ENCODE measurements at regions not wholly inside any gene's neighbourhood (a gene's known extent, or its start where the extent isn't known, plus 50 kb on each side); places are given as distances from the start of the nearest gene placed in this dataset.
"Not testable (repeated sequence)": the region's sequence is repeated elsewhere in the genome, so short reads cannot be mapped to it uniquely, and the experiment has no call there.

DNA sequence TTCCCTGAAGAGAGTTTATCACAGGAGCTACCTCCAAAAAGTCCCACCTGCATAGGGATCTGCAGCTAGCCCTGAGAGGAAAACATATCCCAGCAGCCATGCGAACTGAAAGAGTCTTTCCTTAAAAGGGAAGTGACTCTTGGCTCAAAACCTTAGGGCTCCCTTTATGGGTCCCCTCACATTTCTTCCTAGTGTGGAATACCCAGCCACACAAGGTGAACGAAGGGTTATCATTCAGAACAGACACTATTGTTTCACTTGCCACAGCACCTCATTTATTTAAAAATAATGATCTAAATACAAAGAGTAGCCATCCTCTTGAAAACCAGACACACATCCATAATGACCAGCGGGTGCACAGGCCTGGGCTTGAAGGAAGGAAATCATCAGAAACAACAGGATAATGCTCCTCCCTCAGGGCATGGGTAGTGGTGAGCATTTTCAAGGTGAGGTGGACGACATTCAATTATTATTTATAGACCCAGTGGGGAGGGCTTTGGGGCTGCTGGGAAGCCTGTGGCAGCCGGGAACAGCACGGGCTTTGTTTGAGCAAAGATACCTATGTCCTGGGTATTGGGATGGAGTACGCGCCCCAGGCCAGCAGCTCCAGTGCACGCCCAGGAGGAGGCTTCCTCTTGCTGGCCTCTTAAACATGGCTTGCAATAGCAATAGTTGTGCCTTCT is 119.0 kb upstream of the ITGA6 start:
- DNase-seq, result no peak
- no peaks in the 10 kb centered on the region for H3K9me3 ChIP-seq
- ChIA-PET POLR2A (no interaction called here), CTCF (interaction anchor here (0.6 kb wide), 1 partner anchor 30 kb away, joined by 3 read pairs; no protein-coding TSS in a partner anchor)
- intact Hi-C loops (cut with micrococcal nuclease; ENCODE audit: unreplicated experiment), result no loop called here
- H3K36me3 ChIP-seq (ENCODE audit: control insufficient read depth, insufficient read depth, low read length), result no peaks in the 10 kb centered on the region
- Mint-ChIP-seq H3K27me3 (ENCODE audit: insufficient read depth, unreplicated experiment) (no peaks in the 10 kb centered on the region), H3K36me3 (ENCODE audit: insufficient read depth, unreplicated experiment) (no peaks in the 10 kb centered on the region), H3K4me1 (ENCODE audit: low read depth, unreplicated experiment) (no peaks in the 10 kb centered on the region), H3K27ac (ENCODE audit: unreplicated experiment) (no peak overlapping the region), H3K9me3 (ENCODE audit: unreplicated experiment) (no peaks in the 10 kb centered on the region), H3K4me3 (ENCODE audit: unreplicated experiment) (no peak overlapping the region)
- no TSS peak for BruUV-seq (replicated peaks)
- TF ChIP-seq, protein P1, sequence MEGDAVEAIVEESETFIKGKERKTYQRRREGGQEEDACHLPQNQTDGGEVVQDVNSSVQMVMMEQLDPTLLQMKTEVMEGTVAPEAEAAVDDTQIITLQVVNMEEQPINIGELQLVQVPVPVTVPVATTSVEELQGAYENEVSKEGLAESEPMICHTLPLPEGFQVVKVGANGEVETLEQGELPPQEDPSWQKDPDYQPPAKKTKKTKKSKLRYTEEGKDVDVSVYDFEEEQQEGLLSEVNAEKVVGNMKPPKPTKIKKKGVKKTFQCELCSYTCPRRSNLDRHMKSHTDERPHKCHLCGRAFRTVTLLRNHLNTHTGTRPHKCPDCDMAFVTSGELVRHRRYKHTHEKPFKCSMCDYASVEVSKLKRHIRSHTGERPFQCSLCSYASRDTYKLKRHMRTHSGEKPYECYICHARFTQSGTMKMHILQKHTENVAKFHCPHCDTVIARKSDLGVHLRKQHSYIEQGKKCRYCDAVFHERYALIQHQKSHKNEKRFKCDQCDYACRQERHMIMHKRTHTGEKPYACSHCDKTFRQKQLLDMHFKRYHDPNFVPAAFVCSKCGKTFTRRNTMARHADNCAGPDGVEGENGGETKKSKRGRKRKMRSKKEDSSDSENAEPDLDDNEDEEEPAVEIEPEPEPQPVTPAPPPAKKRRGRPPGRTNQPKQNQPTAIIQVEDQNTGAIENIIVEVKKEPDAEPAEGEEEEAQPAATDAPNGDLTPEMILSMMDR (IDR thresholded peaks at IDR 0.05; ENCODE audit: insufficient read depth in 1 of 2, low read depth in 1 of 2, low read length in 1 of 2, severe bottlenecking in 1 of 2, unreplicated experiment in 1 of 2), result no peak
- H3K4me1 ChIP-seq, result no peaks in the 10 kb centered on the region
- no peaks in the 10 kb centered on the region for H3K27me3 ChIP-seq (replicated peaks; ENCODE audit: control insufficient read depth, insufficient read depth, low read length)
- no peak overlapping the region for H3K4me3 ChIP-seq (ENCODE audit: low read depth, low read length)

DNA sequence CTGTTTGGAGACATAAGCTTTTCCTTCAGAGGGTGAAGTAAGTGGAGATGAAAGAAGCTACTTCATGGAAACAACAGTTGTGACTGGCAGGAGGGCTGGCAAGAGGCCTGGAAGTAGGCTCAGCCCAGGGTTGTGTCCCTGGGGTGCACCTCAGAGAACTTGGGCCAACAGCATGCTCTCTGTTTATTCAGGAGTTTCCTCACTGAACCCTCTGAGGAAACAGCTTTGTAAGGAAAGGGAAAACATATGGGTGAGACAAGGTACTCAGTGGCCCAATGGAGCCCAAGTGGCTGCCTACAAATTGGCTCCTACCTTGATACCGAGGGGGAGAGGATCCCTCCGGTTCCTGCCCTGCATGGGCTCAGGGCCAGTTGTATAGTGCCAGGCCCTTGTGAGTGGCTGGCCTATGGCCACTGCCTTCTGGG is 115.5 kb upstream of the ITGA6 start:
- H3K36me3 Mint-ChIP-seq (ENCODE audit: insufficient read depth, unreplicated experiment), result no peaks in the 10 kb centered on the region

DNA sequence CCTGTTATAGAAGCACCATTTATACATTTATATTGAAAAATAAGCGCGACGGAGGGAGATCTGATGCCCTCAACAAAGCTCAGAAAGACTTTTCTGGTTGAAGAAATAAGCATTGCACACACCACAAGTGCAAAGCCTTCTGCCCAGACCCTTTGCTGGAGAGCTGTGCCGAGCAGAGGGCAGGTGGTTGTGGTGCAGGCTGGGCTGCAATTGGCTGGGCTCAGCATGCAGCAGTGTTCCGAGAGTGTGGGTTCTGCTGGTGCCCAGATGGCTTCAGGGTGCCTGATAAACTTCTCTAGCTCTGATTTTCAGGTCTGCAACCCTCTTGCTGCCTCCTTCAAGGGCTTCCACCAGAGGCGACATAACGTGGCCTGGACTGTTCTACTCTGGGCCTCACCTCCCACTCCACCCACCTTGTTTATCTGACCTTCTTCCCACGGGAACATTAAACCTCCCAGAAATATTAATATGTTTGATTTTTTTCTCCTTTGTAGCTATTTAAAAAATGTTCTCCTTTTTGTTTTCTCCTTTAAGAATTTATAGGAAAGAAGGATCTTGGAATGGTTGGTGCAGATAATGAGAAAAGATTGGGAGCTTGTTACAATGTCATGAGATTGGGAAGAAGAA is 113.6 kb upstream of the ITGA6 start:
- no peaks in the 10 kb centered on the region for H3K4me1 ChIP-seq
- Mint-ChIP-seq H3K4me1 (ENCODE audit: low read depth, unreplicated experiment) (no peaks in the 10 kb centered on the region), H3K4me3 (ENCODE audit: unreplicated experiment) (peak overlapping the region; percentile 63), H3K27ac (ENCODE audit: unreplicated experiment) (no peak overlapping the region), H3K36me3 (ENCODE audit: insufficient read depth, unreplicated experiment) (no peaks in the 10 kb centered on the region), H3K9me3 (ENCODE audit: unreplicated experiment) (no peaks in the 10 kb centered on the region), H3K27me3 (ENCODE audit: insufficient read depth, unreplicated experiment) (no peaks in the 10 kb centered on the region)
- POLR2A ChIA-PET, result no interaction called here
- H3K9me3 ChIP-seq, result no peaks in the 10 kb centered on the region; the same call in 1 of the 2 replicates
- intact Hi-C loops (cut with micrococcal nuclease; ENCODE audit: unreplicated experiment), result no loop called here
- no TSS peak for BruUV-seq (replicated peaks)
- H3K4me3 ChIP-seq (ENCODE audit: low read depth, low read length), result no peak overlapping the region
- H3K36me3 ChIP-seq (ENCODE audit: control insufficient read depth, insufficient read depth, low read length), result no peaks in the 10 kb centered on the region
- CTCF ChIA-PET, result interaction anchor here (0.5 kb wide), 1 partner anchor 151 kb away, joined by 3 read pairs; no protein-coding TSS in a partner anchor
- no peaks in the 10 kb centered on the region for H3K27me3 ChIP-seq (replicated peaks; ENCODE audit: control insufficient read depth, insufficient read depth, low read length)
- TF ChIP-seq, protein P1 (IDR thresholded peaks at IDR 0.05; ENCODE audit: insufficient read depth in 1 of 2, low read depth in 1 of 2, low read length in 1 of 2, severe bottlenecking in 1 of 2, unreplicated experiment in 1 of 2), result no peak
- DNase-seq, result no peak

More for the DNA sequence above, 115.5 kb upstream of the ITGA6 start:
- BruUV-seq (replicated peaks), result no TSS peak
- no peaks in the 10 kb centered on the region for H3K27me3 Mint-ChIP-seq (ENCODE audit: insufficient read depth, unreplicated experiment)
- intact Hi-C loops (cut with micrococcal nuclease; ENCODE audit: unreplicated experiment), result no loop called here
- no peak overlapping the region for H3K27ac Mint-ChIP-seq (ENCODE audit: unreplicated experiment)
- no peak overlapping the region for H3K4me3 Mint-ChIP-seq (ENCODE audit: unreplicated experiment)
- no peak overlapping the region for H3K4me3 ChIP-seq (ENCODE audit: low read depth, low read length)
- no peak for DNase-seq
- no peaks in the 10 kb centered on the region for H3K27me3 ChIP-seq (replicated peaks; ENCODE audit: control insufficient read depth, insufficient read depth, low read length)
- TF ChIP-seq, protein P1 (IDR thresholded peaks at IDR 0.05; ENCODE audit: insufficient read depth in 1 of 2, low read depth in 1 of 2, low read length in 1 of 2, severe bottlenecking in 1 of 2, unreplicated experiment in 1 of 2), result no peak
- no peaks in the 10 kb centered on the region for H3K9me3 Mint-ChIP-seq (ENCODE audit: unreplicated experiment)
- no peaks in the 10 kb centered on the region; the same call in 1 of the 2 replicates for H3K9me3 ChIP-seq
- ChIA-PET CTCF (no interaction called here), POLR2A (no interaction called here)
- no peaks in the 10 kb centered on the region for H3K36me3 ChIP-seq (ENCODE audit: control insufficient read depth, insufficient read depth, low read length)
- no peaks in the 10 kb centered on the region for H3K4me1 ChIP-seq
- no peaks in the 10 kb centered on the region for H3K4me1 Mint-ChIP-seq (ENCODE audit: low read depth, unreplicated experiment)

DNA sequence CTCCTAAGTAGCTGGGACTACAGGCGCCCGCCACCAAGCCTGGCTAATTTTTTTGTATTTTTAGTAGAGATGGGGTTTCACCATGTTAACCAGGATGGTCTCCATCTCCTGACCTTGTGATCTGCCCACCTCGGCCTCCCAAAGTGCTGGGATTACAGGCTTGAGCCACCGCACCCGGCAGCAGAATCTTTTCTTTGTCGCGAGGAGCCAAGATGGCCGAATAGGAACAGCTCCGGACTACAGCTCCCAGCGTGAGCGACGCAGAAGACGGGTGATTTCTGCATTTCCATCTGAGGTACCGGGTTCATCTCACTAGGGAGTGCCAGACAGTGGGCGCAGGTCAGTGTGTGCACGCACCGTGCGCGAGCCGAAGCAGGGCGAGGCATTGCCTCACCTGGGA is 112.3 kb upstream of the ITGA6 start:
- H3K36me3 ChIP-seq (ENCODE audit: control insufficient read depth, insufficient read depth, low read length); H3K9me3 ChIP-seq; H3K27me3 Mint-ChIP-seq (ENCODE audit: insufficient read depth, unreplicated experiment); H3K36me3 Mint-ChIP-seq (ENCODE audit: insufficient read depth, unreplicated experiment); H3K4me1 Mint-ChIP-seq (ENCODE audit: low read depth, unreplicated experiment); intact Hi-C loops (cut with micrococcal nuclease; ENCODE audit: unreplicated experiment); H3K27me3 ChIP-seq (replicated peaks; ENCODE audit: control insufficient read depth, insufficient read depth, low read length); H3K9me3 Mint-ChIP-seq (ENCODE audit: unreplicated experiment); CTCF ChIA-PET; H3K27ac Mint-ChIP-seq (ENCODE audit: unreplicated experiment); H3K4me1 ChIP-seq; DNase-seq: not testable (repeated sequence)
- peak overlapping the region; percentile 21 for H3K4me3 ChIP-seq (ENCODE audit: low read depth, low read length)
- peak overlapping the region; percentile 63 for H3K4me3 Mint-ChIP-seq (ENCODE audit: unreplicated experiment)
- TSS peak; percentile 59 for BruUV-seq (replicated peaks)
- POLR2A ChIA-PET, result interaction anchor here (0.6 kb wide), 1 partner anchor 323 kb away, joined by 7 read pairs; no protein-coding TSS in a partner anchor
